Lower leg skin (tissue), 3 donors: ENCODE measurements at regions not wholly inside any gene's neighbourhood (a gene's known extent, or its start where the extent isn't known, plus 50 kb on each side); places are given as distances from the start of the nearest gene placed in this dataset.

Source experiments
- POLR2A ChIP-seq, 2 donors: fragments of 450-650 bp; IDR thresholded peaks; one replicate each; pipeline ENCODE4 v1.6.1; 2016 to 2017; ENCODE audit warnings: antibody characterized with exemption in 2 of 2, mild to moderate bottlenecking in 1 of 2, moderate library complexity in 1 of 2
- TF ChIP-seq, protein P1 (sequence below), 3 donors: fragments of 450-650 bp; IDR thresholded peaks; one replicate each; pipeline ENCODE4 v1.5.1; 2016; ENCODE audit warnings: antibody characterized with exemption in 3 of 3, mild to moderate bottlenecking in 3 of 3, moderate library complexity in 2 of 3

DNA sequence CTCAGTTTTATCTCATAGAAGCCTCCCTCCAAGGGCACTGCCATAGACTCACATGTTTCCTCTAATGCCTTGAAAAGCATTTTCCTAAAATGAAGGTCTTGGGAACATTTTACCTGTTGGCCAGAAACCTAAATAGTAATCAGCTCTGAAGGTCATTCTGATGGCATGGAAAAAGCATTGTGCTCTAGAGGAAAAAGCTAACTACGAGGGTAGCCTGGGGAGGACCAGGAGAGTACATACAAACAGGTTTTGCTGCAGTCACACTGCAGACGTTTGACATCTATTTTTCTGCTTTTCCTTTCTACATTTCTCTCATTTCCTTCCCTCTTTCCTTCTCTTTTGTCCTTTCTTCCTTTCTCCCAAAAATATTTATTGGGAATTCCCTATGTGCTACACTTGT is 103.3 kb upstream of the SORBS2 start:
- TF ChIP-seq, protein P1, sequence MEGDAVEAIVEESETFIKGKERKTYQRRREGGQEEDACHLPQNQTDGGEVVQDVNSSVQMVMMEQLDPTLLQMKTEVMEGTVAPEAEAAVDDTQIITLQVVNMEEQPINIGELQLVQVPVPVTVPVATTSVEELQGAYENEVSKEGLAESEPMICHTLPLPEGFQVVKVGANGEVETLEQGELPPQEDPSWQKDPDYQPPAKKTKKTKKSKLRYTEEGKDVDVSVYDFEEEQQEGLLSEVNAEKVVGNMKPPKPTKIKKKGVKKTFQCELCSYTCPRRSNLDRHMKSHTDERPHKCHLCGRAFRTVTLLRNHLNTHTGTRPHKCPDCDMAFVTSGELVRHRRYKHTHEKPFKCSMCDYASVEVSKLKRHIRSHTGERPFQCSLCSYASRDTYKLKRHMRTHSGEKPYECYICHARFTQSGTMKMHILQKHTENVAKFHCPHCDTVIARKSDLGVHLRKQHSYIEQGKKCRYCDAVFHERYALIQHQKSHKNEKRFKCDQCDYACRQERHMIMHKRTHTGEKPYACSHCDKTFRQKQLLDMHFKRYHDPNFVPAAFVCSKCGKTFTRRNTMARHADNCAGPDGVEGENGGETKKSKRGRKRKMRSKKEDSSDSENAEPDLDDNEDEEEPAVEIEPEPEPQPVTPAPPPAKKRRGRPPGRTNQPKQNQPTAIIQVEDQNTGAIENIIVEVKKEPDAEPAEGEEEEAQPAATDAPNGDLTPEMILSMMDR (IDR thresholded peaks at IDR 0.05), result no peak
- no peak for TF ChIP-seq POLR2A (IDR thresholded peaks at IDR 0.05)
